ENCODE measurements at regions not wholly inside any gene's neighbourhood (a gene's known extent, or its start where the extent isn't known, plus 50 kb on each side); places are given as distances from the start of the nearest gene placed in this dataset.

DNA sequence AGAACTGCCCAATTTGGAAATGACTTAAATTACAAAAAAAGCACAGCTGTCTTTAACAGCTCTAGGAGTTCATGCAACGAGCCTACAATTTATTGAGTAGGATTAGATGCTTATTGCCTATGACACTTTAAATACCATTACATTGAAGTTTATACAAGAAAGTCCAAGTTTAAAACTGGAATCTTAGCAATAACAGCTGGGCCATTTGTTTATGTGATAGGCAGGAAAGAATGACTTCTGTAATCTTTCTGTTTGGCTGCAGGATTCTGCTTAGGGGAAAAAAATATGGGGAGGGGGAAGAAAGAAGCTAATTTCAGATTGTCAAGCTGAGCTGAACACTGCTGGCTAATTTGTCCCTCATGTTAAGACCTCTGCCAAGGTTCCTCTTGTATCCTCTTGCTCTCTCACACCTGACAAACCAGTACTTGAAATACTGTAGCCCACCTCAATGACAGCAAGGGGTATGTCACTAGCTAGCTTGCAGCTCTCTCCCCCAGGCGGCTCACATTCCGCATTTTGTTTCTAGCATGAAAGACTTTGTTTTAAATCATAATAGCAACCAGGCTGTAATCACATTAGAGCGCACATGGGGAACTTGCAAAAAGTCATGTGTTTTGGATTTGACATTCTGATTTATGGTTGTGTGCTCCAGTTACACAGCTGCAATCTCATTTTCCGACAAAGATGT is 384.8 kb downstream of the BMP4 start:
- FAIRE-seq = no peak

DNA sequence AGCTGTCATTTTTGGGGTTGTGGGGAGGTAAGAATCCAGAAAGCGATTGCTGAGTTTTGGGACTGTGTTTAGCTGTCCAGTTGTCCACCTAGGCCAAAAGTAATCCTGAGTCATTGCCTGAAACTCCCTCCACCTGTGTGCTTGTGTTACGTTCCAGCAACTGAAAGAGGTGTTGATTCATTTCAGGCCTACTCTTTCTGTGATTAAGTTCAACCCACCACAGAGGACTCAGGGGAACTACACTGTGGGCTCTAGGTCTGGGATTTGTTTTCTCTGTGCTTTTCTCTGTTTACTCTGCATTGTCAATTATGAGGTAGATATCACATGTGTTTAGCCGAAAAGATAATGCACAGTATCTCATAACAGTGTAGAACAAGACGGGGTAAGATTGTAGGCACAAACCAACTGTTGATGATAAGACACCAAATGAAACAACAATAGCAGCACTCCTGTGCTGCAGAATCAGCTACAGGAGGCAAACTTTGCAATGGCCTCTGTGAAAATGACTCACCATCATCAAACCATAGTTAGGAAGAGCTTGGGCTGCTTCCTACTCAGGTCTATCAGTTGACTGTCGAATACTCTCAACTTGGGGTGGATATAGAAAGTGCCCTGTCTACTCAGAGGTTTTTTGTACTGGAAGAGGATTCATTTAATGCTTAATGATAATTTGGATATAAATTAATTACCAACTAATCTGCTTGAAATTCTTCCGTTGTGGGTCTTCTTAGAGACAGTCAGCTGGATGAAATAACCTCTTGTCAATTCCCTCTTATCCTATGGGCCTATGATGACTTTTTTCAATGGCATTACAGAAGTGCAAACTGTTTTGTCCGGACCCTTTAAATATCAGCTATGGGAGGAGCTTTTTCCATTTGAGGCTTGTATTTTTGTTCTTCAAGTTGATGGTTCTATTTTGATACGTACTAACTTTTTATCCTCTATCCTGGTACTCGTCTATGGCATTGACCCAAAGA is 385.9 kb downstream of the BMP4 start:
- Histone ChIP-seq H3K4me1 (ENCODE audit: control insufficient read depth, extremely low read depth, insufficient read depth, low read length) (no peaks in the 10 kb centered on the region), H3K36me3 (ENCODE audit: control insufficient read depth in 2 of 2, extremely low read depth in 1 of 2, insufficient read depth in 2 of 2, low read length in 2 of 2) (no peaks in the 10 kb centered on the region), H3K9me1 (ENCODE audit: control insufficient read depth, extremely low read depth, insufficient read depth, low read length) (no peaks in the 10 kb centered on the region), H3K4me2 (ENCODE audit: control insufficient read depth, extremely low read depth, insufficient read depth, low read depth, low read length) (no peak overlapping the region), H3K79me2 (ENCODE audit: control insufficient read depth, insufficient read depth, low read length) (no peaks in the 10 kb centered on the region), H3K27me3 (ENCODE audit: control insufficient read depth, extremely low read depth, insufficient read depth, low read length) (no peaks in the 10 kb centered on the region), H3K9ac (ENCODE audit: control insufficient read depth, extremely low read depth, insufficient read depth, low read length) (no peak overlapping the region), H2AFZ (ENCODE audit: control insufficient read depth, low read length) (no peak overlapping the region), H4K20me1 (ENCODE audit: control insufficient read depth, extremely low read depth, insufficient read depth, low read length) (no peaks in the 10 kb centered on the region), H3K27ac (ENCODE audit: control insufficient read depth, insufficient read depth, low read length) (no peak overlapping the region), H3K9me3 (ENCODE audit: control insufficient read depth, low read depth, low read length) (no peaks in the 10 kb centered on the region), H3K4me3 (ENCODE audit: control insufficient read depth in 2 of 3, extremely low read depth in 1 of 3, insufficient read depth in 2 of 3, low read depth in 1 of 3, low read length in 3 of 3) (no peak overlapping the region)
- dilution Hi-C loops (cut with MboI; ENCODE audit: extremely low pct_ligation_motif_present, low sequenced_read_pairs) = no loop called here
- TF ChIP-seq, protein P1, sequence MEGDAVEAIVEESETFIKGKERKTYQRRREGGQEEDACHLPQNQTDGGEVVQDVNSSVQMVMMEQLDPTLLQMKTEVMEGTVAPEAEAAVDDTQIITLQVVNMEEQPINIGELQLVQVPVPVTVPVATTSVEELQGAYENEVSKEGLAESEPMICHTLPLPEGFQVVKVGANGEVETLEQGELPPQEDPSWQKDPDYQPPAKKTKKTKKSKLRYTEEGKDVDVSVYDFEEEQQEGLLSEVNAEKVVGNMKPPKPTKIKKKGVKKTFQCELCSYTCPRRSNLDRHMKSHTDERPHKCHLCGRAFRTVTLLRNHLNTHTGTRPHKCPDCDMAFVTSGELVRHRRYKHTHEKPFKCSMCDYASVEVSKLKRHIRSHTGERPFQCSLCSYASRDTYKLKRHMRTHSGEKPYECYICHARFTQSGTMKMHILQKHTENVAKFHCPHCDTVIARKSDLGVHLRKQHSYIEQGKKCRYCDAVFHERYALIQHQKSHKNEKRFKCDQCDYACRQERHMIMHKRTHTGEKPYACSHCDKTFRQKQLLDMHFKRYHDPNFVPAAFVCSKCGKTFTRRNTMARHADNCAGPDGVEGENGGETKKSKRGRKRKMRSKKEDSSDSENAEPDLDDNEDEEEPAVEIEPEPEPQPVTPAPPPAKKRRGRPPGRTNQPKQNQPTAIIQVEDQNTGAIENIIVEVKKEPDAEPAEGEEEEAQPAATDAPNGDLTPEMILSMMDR (optimal IDR thresholded peaks at IDR 0.05 in 1 of 3, IDR thresholded peaks at IDR 0.05 in 1 of 3, conservative IDR thresholded peaks at IDR 0.05 in 1 of 3; ENCODE audit: extremely low read depth in 1 of 3, insufficient read depth in 2 of 3, low read length in 3 of 3) = no peak
- TF ChIP-seq EZH2 (IDR thresholded peaks at IDR 0.05; ENCODE audit: low read length) = no peak
- FAIRE-seq (no peak), DNase-seq (ENCODE audit: low read depth, low spot score) (no peak)

More for the DNA sequence above, 384.8 kb downstream of the BMP4 start:
- Histone ChIP-seq H3K4me1 (ENCODE audit: control insufficient read depth, extremely low read depth, insufficient read depth, low read length) (no peaks in the 10 kb centered on the region), H3K4me3 (ENCODE audit: control insufficient read depth in 2 of 3, extremely low read depth in 1 of 3, insufficient read depth in 2 of 3, low read depth in 1 of 3, low read length in 3 of 3) (no peak overlapping the region), H2AFZ (ENCODE audit: control insufficient read depth, low read length) (no peak overlapping the region), H3K36me3 (ENCODE audit: control insufficient read depth in 2 of 2, extremely low read depth in 1 of 2, insufficient read depth in 2 of 2, low read length in 2 of 2) (no peaks in the 10 kb centered on the region), H3K9me3 (ENCODE audit: control insufficient read depth, low read depth, low read length) (no peaks in the 10 kb centered on the region), H3K79me2 (ENCODE audit: control insufficient read depth, insufficient read depth, low read length) (no peaks in the 10 kb centered on the region), H3K27me3 (ENCODE audit: control insufficient read depth, extremely low read depth, insufficient read depth, low read length) (no peaks in the 10 kb centered on the region), H3K9ac (ENCODE audit: control insufficient read depth, extremely low read depth, insufficient read depth, low read length) (no peak overlapping the region), H3K4me2 (ENCODE audit: control insufficient read depth, extremely low read depth, insufficient read depth, low read depth, low read length) (no peak overlapping the region), H4K20me1 (ENCODE audit: control insufficient read depth, extremely low read depth, insufficient read depth, low read length) (no peaks in the 10 kb centered on the region), H3K9me1 (ENCODE audit: control insufficient read depth, extremely low read depth, insufficient read depth, low read length) (no peaks in the 10 kb centered on the region), H3K27ac (ENCODE audit: control insufficient read depth, insufficient read depth, low read length) (no peak overlapping the region)
- TF ChIP-seq, protein P1 (optimal IDR thresholded peaks at IDR 0.05 in 1 of 3, IDR thresholded peaks at IDR 0.05 in 1 of 3, conservative IDR thresholded peaks at IDR 0.05 in 1 of 3; ENCODE audit: extremely low read depth in 1 of 3, insufficient read depth in 2 of 3, low read length in 3 of 3) = no peak
- dilution Hi-C loops (cut with MboI; ENCODE audit: extremely low pct_ligation_motif_present, low sequenced_read_pairs) = no loop called here
- DNase-seq (ENCODE audit: low read depth, low spot score) = no peak

Measured in keratinocyte (primary cell).